Gastrocnemius medialis (tissue), 4 donors: ENCODE measurements at regions not wholly inside any gene's neighbourhood (a gene's known extent, or its start where the extent isn't known, plus 50 kb on each side); places are given as distances from the start of the nearest gene placed in this dataset.

Experiments
- ATAC-seq, 2 donors: fragments of 150-250 bp; one replicate each; pipeline ENCODE4 v1.9.1; 2016
- DNase-seq, 2 donors: peaks; one replicate each; pipeline ENCODE4 v3.0.0-alpha.2; 2019
- H3K27ac ChIP-seq, 4 donors: fragments of 200-600 bp; sonication (generic); 1 replicate in 1 of 4; 2 replicates in 3 of 4; pipeline ENCODE4 v1.5.1; 2016 to 2018; ENCODE audit warnings: mild to moderate bottlenecking in 2 of 4, moderate library complexity in 1 of 4
- H3K27me3 ChIP-seq, 3 donors: fragments of 200-600 bp; sonication (generic) in 2 of 3; 1 replicate in 1 of 3; 2 replicates in 2 of 3; pipeline versions ENCODE4 v1.5.1 to v1.6.0; 2016 to 2019; ENCODE audit warnings: mild to moderate bottlenecking in 1 of 3, moderate library complexity in 1 of 3
- H3K36me3 ChIP-seq, 2 donors: fragments of 200-600 bp; sonication (generic) in 1 of 2; one replicate each; pipeline ENCODE4 v1.5.1; 2017 to 2018
- H3K4me1 ChIP-seq, 2 donors: fragments of 200-600 bp; sonication (generic) in 1 of 2; one replicate each; pipeline ENCODE4 v1.5.1; 2016 to 2017; ENCODE audit warnings: mild to moderate bottlenecking in 2 of 2
- H3K4me3 ChIP-seq, 4 donors: fragments of 200-600 bp; sonication (generic) in 3 of 4; 1 replicate in 1 of 4; 2 replicates in 3 of 4; pipeline ENCODE4 v1.5.1; 2016 to 2019; ENCODE audit warnings: mild to moderate bottlenecking in 2 of 4
- H3K9me3 ChIP-seq, 3 donors: fragments of 200-600 bp; sonication (generic) in 2 of 3; 1 replicate in 1 of 3; 2 replicates in 2 of 3; pipeline ENCODE4 v1.5.1; 2016 to 2019
- CTCF ChIP-seq, 5 experiments: fragments of 450-650 bp in 3 of 5; fragments of 200-600 bp in 2 of 5; sonication (generic) in 2 of 5; IDR thresholded peaks in 4 of 5; conservative IDR thresholded peaks in 1 of 5; 1 replicate in 4 of 5; 2 replicates in 1 of 5; pipeline ENCODE4 v1.5.1; 2016 to 2019; ENCODE audit warnings: antibody characterized with exemption in 5 of 5, mild to moderate bottlenecking in 3 of 5, moderate library complexity in 3 of 5
- POLR2A ChIP-seq, 2 donors: fragments of 450-650 bp; IDR thresholded peaks; one replicate each; pipeline ENCODE4 v1.6.1; 2017; ENCODE audit warnings: antibody characterized with exemption in 2 of 2, mild to moderate bottlenecking in 2 of 2, moderate library complexity in 2 of 2
- in situ Hi-C, 4 donors: fragments of 200-750 bp; cut with MboI; loops; one replicate each; pipeline versions ENCODE4 v1.15.0 to v1.8.0; 2017; ENCODE audit warnings: low sequenced_read_pairs in 4 of 4
- intact Hi-C: fragments of 100-400 bp; cut with DNase I; formaldehyde crosslinking; loops from one replicate; pipeline ENCODE4 v1.15.1; 2023; ENCODE audit warnings: low total_unique reads

DNA sequence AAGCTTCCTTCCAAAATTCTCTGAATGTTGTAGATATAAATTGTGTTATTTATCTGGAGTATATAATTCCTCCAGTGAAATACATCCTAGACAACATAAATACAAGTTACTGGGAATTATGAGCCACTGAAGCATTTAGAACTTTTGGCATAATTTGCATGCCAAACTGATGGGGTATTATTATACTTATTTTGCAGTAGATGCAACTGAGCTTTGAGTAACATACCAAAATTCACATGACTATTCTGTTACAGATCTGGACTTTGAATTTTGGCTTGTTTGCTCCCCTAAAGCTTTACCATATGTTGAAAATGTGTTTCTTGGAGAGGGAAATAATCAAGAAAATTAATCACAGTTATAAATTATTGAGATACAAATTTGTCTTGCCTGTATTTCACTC, 372.5 kb downstream of the CDH11 start:
- in situ Hi-C loops (no loop called here), intact Hi-C loops (no loop called here)
- H3K4me3 ChIP-seq, result no peak overlapping the region
- H3K27ac ChIP-seq, result no peak overlapping the region
- no peak for TF ChIP-seq POLR2A (IDR thresholded peaks at IDR 0.05)
- TF ChIP-seq CTCF (IDR thresholded peaks at IDR 0.05 in 4 of 5, conservative IDR thresholded peaks at IDR 0.05 in 1 of 5), result no peak
- H3K9me3 ChIP-seq, result no peaks in the 10 kb centered on the region
- ATAC-seq (no peak), DNase-seq (no peak)
- H3K27me3 ChIP-seq, result no peaks in the 10 kb centered on the region
- no peaks in the 10 kb centered on the region for H3K36me3 ChIP-seq
- H3K4me1 ChIP-seq, result no peaks in the 10 kb centered on the region

DNA sequence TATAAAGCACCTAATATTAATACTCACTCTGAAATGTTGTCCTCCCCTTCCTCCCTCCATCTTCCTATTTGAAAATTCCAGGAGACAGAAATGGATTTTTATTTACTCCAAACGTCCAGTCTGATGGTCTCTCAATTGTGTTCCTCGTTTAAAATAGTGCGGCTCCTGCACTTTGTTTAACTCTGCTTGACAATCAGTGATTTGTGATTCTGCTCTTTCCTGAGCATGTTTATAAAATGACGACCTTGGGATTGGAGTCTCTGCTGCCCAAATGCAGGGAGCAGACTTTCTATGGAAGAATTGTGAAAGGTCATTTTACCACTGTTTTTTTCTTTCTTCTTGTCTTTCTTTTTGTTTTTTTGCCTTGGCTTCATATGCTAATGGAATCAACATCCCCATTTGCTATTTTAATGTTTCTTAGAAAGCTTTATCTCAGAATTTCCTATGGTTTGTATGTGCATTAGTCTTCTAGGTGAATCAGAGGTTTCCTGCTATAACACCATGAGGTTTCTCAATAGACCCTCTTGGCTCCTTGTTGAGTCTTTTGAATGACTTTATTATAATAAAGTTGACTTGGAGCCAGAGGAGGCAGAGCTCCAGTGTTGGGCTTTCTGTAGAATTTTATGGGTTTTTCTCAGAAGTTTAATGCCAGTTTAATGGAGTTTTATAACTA, 376.5 kb downstream of the CDH11 start:
- Histone ChIP-seq H3K36me3 (no peaks in the 10 kb centered on the region), H3K27me3 (no peaks in the 10 kb centered on the region), H3K4me3 (no peak overlapping the region), H3K4me1 (no peaks in the 10 kb centered on the region), H3K27ac (no peak overlapping the region), H3K9me3 (no peaks in the 10 kb centered on the region)
- in situ Hi-C loops, result no loop called here
- intact Hi-C loops, result no loop called here
- DNase-seq (no peak), ATAC-seq (no peak)
- no peak for TF ChIP-seq POLR2A (IDR thresholded peaks at IDR 0.05)
- no peak for TF ChIP-seq CTCF (IDR thresholded peaks at IDR 0.05 in 4 of 5, conservative IDR thresholded peaks at IDR 0.05 in 1 of 5)

- Histone ChIP-seq H3K36me3 (no peaks in the 10 kb centered on the region), H3K9me3 (no peaks in the 10 kb centered on the region), H3K27me3 (no peaks in the 10 kb centered on the region), H3K4me3 (no peak overlapping the region), H3K4me1 (no peaks in the 10 kb centered on the region), H3K27ac (no peak overlapping the region)
- intact Hi-C loops, result no loop called here
- in situ Hi-C loops, result no loop called here
- no peak for TF ChIP-seq POLR2A (IDR thresholded peaks at IDR 0.05)
- TF ChIP-seq CTCF (IDR thresholded peaks at IDR 0.05 in 4 of 5, conservative IDR thresholded peaks at IDR 0.05 in 1 of 5), result no peak
- ATAC-seq (no peak), DNase-seq (no peak)
Measured at GRCh38 chr16:64742455-64743223, 379.2 kb downstream of the CDH11 start.

- Histone ChIP-seq H3K4me3 (no peak overlapping the region), H3K36me3 (no peaks in the 10 kb centered on the region), H3K9me3 (no peaks in the 10 kb centered on the region), H3K4me1 (no peaks in the 10 kb centered on the region), H3K27me3 (no peaks in the 10 kb centered on the region), H3K27ac (no peak overlapping the region)
- TF ChIP-seq CTCF (IDR thresholded peaks at IDR 0.05 in 4 of 5, conservative IDR thresholded peaks at IDR 0.05 in 1 of 5) (no peak), POLR2A (IDR thresholded peaks at IDR 0.05) (no peak)
- DNase-seq (no peak), ATAC-seq (no peak)
- in situ Hi-C loops (no loop called here), intact Hi-C loops (no loop called here)
Measured at GRCh38 chr16:64740261-64740660, 381.6 kb downstream of the CDH11 start.
